Neural cell (in vitro differentiated cells): ENCODE measurements at regions not wholly inside any gene's neighbourhood (a gene's known extent, or its start where the extent isn't known, plus 50 kb on each side); places are given as distances from the start of the nearest gene placed in this dataset.

Experiments used
- H2AFZ ChIP-seq: fragments of 200-600, 300-800 bp; sonication (generic), shearing (Covaris generic); 2 replicates; pipeline ENCODE4 v1.6.0; 2014; ENCODE audit warnings: low read depth, mild to moderate bottlenecking, antibody characterized with exemption, low read length, moderate library complexity
- H3F3A ChIP-seq: fragments of 200-600 bp; shearing (Covaris generic); 2 replicates; pipeline ENCODE4 v1.6.1; 2016; ENCODE audit warnings: mild to moderate bottlenecking, moderate library complexity, mixed read lengths, antibody characterized with exemption, low read length; ENCODE audit not compliant: insufficient read depth, poor library complexity, severe bottlenecking
- H3K27ac ChIP-seq: fragments of 200-600, 300-800 bp; sonication (generic), shearing (Covaris generic); 2 replicates; pipeline ENCODE4 v1.5.1; 2014; ENCODE audit warnings: mild to moderate bottlenecking, low read length, moderate library complexity
- H3K27me3 ChIP-seq: fragments of 300-800, 200-600 bp; sonication (generic), shearing (Covaris generic); 2 replicates; pipeline ENCODE4 v1.6.0; 2014; ENCODE audit warnings: mild to moderate bottlenecking, low read depth, low read length, moderate library complexity; ENCODE audit not compliant: insufficient read depth
- H3K36me3 ChIP-seq: fragments of 300-800, 200-600 bp; sonication (generic), shearing (Covaris generic); 2 replicates; pipeline ENCODE4 v1.5.1; 2014; ENCODE audit warnings: mild to moderate bottlenecking, antibody characterized with exemption, low read length, moderate library complexity; ENCODE audit not compliant: insufficient read depth
- H3K4me2 ChIP-seq: fragments of 300-800, 200-600 bp; sonication (generic), shearing (Covaris generic); 2 replicates; pipeline ENCODE4 v1.6.0; 2014; ENCODE audit warnings: mild to moderate bottlenecking, low read length
- H3K4me3 ChIP-seq: fragments of 300-800, 200-600 bp; sonication (generic), shearing (Covaris generic); 2 replicates; pipeline ENCODE4 v1.5.1; 2014; ENCODE audit warnings: mild to moderate bottlenecking, low read length, moderate library complexity
- H3K79me2 ChIP-seq: fragments of 200-600 bp; shearing (Covaris generic); replicated peaks from 2 replicates; pipeline ENCODE4 v1.6.0; 2014; ENCODE audit warnings: mild to moderate bottlenecking, low read length, moderate library complexity; ENCODE audit not compliant: insufficient read depth
- H3K9ac ChIP-seq: fragments of 300-800, 200-600 bp; sonication (generic), shearing (Covaris generic); 2 replicates; pipeline ENCODE4 v1.6.1; 2016; ENCODE audit warnings: mild to moderate bottlenecking, low read length, mixed read lengths
- H3K9me2 ChIP-seq: fragments of 200-600 bp; shearing (Covaris generic); 2 replicates; pipeline ENCODE4 v1.6.1; 2016; ENCODE audit warnings: mild to moderate bottlenecking, low read length, mixed read lengths; ENCODE audit not compliant: insufficient read depth
- H3K9me3 ChIP-seq: fragments of 200-600, 300-800 bp; sonication (generic), shearing (Covaris generic); 2 replicates; pipeline ENCODE4 v1.6.1; 2016; ENCODE audit warnings: mild to moderate bottlenecking, mixed run types, low read length, moderate library complexity, mixed read lengths
- H4K20me1 ChIP-seq: fragments of 200-600 bp; shearing (Covaris generic); 2 replicates; pipeline ENCODE4 v1.6.1; 2016; ENCODE audit warnings: mild to moderate bottlenecking, mixed run types; ENCODE audit not compliant: insufficient read depth
- EP300 ChIP-seq: fragments of 450-650 bp; conservative IDR thresholded peaks from 2 replicates; pipeline ENCODE4 v1.6.1; 2014; ENCODE audit warnings: antibody characterized with exemption, mild to moderate bottlenecking, moderate library complexity; ENCODE audit not compliant: poor library complexity, severe bottlenecking
- EZH2 ChIP-seq: fragments of 200-600, 300-800 bp; shearing (Covaris generic), sonication (generic); IDR thresholded peaks from 2 replicates; pipeline ENCODE4 v1.6.1; 2014; ENCODE audit warnings: antibody characterized with exemption, low read length, borderline replicate concordance, mild to moderate bottlenecking; ENCODE audit not compliant: insufficient read depth, poor library complexity, severe bottlenecking
- MXI1 ChIP-seq: fragments of 450-650 bp; conservative IDR thresholded peaks from 2 replicates; pipeline ENCODE4 v1.6.1; 2014; ENCODE audit warnings: antibody characterized with exemption, mild to moderate bottlenecking; ENCODE audit not compliant: poor library complexity, severe bottlenecking
- POLR2AphosphoS5 ChIP-seq: IDR thresholded peaks from 2 replicates; pipeline ENCODE4 v1.6.1; 2012
- RAD21 ChIP-seq: fragments of 450-650 bp; conservative IDR thresholded peaks from 2 replicates; pipeline ENCODE4 v1.6.1; 2014; ENCODE audit warnings: antibody characterized with exemption, mild to moderate bottlenecking, moderate library complexity
- SMC3 ChIP-seq: fragments of 450-650 bp; conservative IDR thresholded peaks from 2 replicates; pipeline ENCODE4 v1.6.1; 2014; ENCODE audit warnings: antibody characterized with exemption, mild to moderate bottlenecking, moderate library complexity; ENCODE audit not compliant: poor library complexity
- TAF1 ChIP-seq: IDR thresholded peaks from 2 replicates; pipeline ENCODE4 v1.6.1; 2012; ENCODE audit warnings: low read depth
- TF ChIP-seq, protein P1 (sequence below): fragments of 450-650 bp; IDR thresholded peaks from 2 replicates; pipeline ENCODE4 v1.5.1; 2014; ENCODE audit warnings: antibody characterized with exemption, mild to moderate bottlenecking, moderate library complexity; ENCODE audit not compliant: poor library complexity, severe bottlenecking
- TF ChIP-seq, protein P2 (sequence below): IDR thresholded peaks from 2 replicates; pipeline ENCODE4 v1.6.1; 2012; ENCODE audit warnings: borderline replicate concordance

DNA sequence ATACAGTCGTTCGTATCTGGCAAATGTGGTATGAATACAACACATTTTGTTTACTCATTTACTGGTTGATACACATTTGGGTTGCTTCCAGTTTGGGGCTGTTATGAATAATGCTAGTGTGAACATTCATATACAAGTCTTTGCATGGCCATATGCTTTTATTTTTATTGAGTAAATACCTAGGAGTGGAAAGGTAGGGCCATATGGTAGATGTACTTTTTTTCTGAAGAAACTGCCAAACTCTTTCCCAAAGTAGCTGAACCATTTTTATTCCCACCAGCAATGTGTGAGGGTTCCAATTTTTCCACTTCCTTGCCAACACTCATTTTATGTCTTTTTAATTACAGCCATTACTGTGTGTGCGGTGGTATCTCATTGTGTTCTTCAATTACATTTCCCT lies 496.2 kb upstream of the NRXN1 start:
- Histone ChIP-seq H2AFZ (no peak overlapping the region), H3K9ac (no peak overlapping the region), H3K36me3 (no peaks in the 10 kb centered on the region), H3K9me3 (no peaks in the 10 kb centered on the region), H3K79me2 (no peaks in the 10 kb centered on the region), H3K9me2 (no peaks in the 10 kb centered on the region), H3K4me3 (no peak overlapping the region), H3F3A (no peaks in the 10 kb centered on the region), H3K27ac (no peak overlapping the region), H3K4me2 (no peak overlapping the region), H3K27me3 (no peaks in the 10 kb centered on the region), H4K20me1 (no peaks in the 10 kb centered on the region)
- TF ChIP-seq RAD21 = no peak
- no peak for TF ChIP-seq EP300
- no peak for TF ChIP-seq POLR2AphosphoS5
- no peak for TF ChIP-seq MXI1
- no peak for TF ChIP-seq SMC3
- no peak for TF ChIP-seq EZH2
- TF ChIP-seq, protein P1, sequence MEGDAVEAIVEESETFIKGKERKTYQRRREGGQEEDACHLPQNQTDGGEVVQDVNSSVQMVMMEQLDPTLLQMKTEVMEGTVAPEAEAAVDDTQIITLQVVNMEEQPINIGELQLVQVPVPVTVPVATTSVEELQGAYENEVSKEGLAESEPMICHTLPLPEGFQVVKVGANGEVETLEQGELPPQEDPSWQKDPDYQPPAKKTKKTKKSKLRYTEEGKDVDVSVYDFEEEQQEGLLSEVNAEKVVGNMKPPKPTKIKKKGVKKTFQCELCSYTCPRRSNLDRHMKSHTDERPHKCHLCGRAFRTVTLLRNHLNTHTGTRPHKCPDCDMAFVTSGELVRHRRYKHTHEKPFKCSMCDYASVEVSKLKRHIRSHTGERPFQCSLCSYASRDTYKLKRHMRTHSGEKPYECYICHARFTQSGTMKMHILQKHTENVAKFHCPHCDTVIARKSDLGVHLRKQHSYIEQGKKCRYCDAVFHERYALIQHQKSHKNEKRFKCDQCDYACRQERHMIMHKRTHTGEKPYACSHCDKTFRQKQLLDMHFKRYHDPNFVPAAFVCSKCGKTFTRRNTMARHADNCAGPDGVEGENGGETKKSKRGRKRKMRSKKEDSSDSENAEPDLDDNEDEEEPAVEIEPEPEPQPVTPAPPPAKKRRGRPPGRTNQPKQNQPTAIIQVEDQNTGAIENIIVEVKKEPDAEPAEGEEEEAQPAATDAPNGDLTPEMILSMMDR = no peak
- TF ChIP-seq, protein P2, sequence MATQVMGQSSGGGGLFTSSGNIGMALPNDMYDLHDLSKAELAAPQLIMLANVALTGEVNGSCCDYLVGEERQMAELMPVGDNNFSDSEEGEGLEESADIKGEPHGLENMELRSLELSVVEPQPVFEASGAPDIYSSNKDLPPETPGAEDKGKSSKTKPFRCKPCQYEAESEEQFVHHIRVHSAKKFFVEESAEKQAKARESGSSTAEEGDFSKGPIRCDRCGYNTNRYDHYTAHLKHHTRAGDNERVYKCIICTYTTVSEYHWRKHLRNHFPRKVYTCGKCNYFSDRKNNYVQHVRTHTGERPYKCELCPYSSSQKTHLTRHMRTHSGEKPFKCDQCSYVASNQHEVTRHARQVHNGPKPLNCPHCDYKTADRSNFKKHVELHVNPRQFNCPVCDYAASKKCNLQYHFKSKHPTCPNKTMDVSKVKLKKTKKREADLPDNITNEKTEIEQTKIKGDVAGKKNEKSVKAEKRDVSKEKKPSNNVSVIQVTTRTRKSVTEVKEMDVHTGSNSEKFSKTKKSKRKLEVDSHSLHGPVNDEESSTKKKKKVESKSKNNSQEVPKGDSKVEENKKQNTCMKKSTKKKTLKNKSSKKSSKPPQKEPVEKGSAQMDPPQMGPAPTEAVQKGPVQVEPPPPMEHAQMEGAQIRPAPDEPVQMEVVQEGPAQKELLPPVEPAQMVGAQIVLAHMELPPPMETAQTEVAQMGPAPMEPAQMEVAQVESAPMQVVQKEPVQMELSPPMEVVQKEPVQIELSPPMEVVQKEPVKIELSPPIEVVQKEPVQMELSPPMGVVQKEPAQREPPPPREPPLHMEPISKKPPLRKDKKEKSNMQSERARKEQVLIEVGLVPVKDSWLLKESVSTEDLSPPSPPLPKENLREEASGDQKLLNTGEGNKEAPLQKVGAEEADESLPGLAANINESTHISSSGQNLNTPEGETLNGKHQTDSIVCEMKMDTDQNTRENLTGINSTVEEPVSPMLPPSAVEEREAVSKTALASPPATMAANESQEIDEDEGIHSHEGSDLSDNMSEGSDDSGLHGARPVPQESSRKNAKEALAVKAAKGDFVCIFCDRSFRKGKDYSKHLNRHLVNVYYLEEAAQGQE = no peak
- no peak for TF ChIP-seq TAF1

DNA sequence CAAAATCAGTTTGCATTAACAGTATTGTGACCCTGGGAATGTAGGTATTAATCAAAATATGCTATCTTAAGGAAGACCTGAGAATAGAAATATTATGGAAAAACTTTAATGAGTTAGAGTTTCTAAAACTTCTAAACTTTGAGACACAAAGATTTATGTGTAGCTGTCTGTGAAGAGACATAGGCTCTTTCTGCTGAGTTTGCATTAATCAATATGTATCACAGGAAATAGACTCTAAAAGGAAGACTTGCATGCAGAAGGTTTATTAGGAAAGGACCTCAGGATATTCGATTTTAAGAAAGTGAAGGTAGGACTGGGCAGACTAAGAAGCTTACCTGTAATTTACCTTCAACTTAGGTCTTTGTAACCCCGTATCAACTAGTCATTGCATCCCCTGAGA lies 494.8 kb upstream of the NRXN1 start:
- H3K9me2 ChIP-seq = no peaks in the 10 kb centered on the region
- no peaks in the 10 kb centered on the region for H3K9me3 ChIP-seq
- no peak overlapping the region for H3K4me2 ChIP-seq
- H3K9ac ChIP-seq = no peak overlapping the region
- H2AFZ ChIP-seq = no peak overlapping the region
- no peaks in the 10 kb centered on the region for H4K20me1 ChIP-seq
- no peaks in the 10 kb centered on the region for H3K27me3 ChIP-seq
- no peaks in the 10 kb centered on the region for H3K36me3 ChIP-seq
- H3K4me3 ChIP-seq = no peak overlapping the region
- no peaks in the 10 kb centered on the region for H3F3A ChIP-seq
- H3K79me2 ChIP-seq = no peaks in the 10 kb centered on the region
- TF ChIP-seq, protein P1 = no peak
- no peak for TF ChIP-seq MXI1
- TF ChIP-seq TAF1 = no peak
- no peak for TF ChIP-seq EP300
- no peak for TF ChIP-seq RAD21
- no peak for TF ChIP-seq POLR2AphosphoS5
- no peak for TF ChIP-seq SMC3
- TF ChIP-seq, protein P2 = no peak
- no peak for TF ChIP-seq EZH2
- H3K27ac ChIP-seq = no peak overlapping the region
